SK-N-SH treated with all-trans-retinoic acid at 6 μM for 48 hours (cell line): ENCODE measurements at regions not wholly inside any gene's neighbourhood (a gene's known extent, or its start where the extent isn't known, plus 50 kb on each side); places are given as distances from the start of the nearest gene placed in this dataset.

Experiments used
- ARNTL ChIP-seq: fragments of 450-650 bp; formaldehyde crosslinking; IDR thresholded peaks from 2 replicates; pipeline ENCODE4 v1.5.0; 2020; ENCODE audit warnings: low read depth, mild to moderate bottlenecking, moderate library complexity, borderline replicate concordance
- BACH2 ChIP-seq: fragments of 250-450 bp; sonication (Bioruptor Pico); IDR thresholded peaks from 2 replicates; pipeline ENCODE4 v1.9.0; 2021; ENCODE audit warnings: mild to moderate bottlenecking, borderline replicate concordance
- CREB5 ChIP-seq: fragments of 250-450 bp; sonication (Bioruptor Pico); IDR thresholded peaks from 2 replicates; pipeline ENCODE4 v1.5.1; 2020; ENCODE audit warnings: low read depth, mild to moderate bottlenecking, moderate library complexity
- PATZ1 ChIP-seq: fragments of 250-450 bp; sonication (Bioruptor Pico); IDR thresholded peaks from 2 replicates; pipeline ENCODE4 v1.8.0; 2020; ENCODE audit warnings: mild to moderate bottlenecking, moderate library complexity, borderline replicate concordance
- SNAI2 ChIP-seq: fragments of 250-450 bp; sonication (Bioruptor Pico); IDR thresholded peaks from 2 replicates; pipeline ENCODE4 v1.5.0; 2020; ENCODE audit warnings: mild to moderate bottlenecking, moderate library complexity
- TCF4 ChIP-seq: fragments of 250-450 bp; sonication (Bioruptor Pico); IDR thresholded peaks from 2 replicates; pipeline ENCODE4 v1.8.0; 2021; ENCODE audit warnings: mild to moderate bottlenecking, moderate library complexity, borderline replicate concordance
- TSHZ2 ChIP-seq: fragments of 250-450 bp; sonication (Bioruptor Pico); IDR thresholded peaks from 2 replicates; pipeline ENCODE4 v1.5.0; 2020; ENCODE audit warnings: mild to moderate bottlenecking, moderate library complexity
- ZC3H10 ChIP-seq: fragments of 250-450 bp; sonication (Bioruptor Pico); IDR thresholded peaks from 2 replicates; pipeline ENCODE4 v1.5.1; 2021; ENCODE audit warnings: mild to moderate bottlenecking, moderate library complexity
- ZFP3 ChIP-seq: fragments of 250-450 bp; sonication (Bioruptor Pico); IDR thresholded peaks from 2 replicates; pipeline ENCODE4 v1.5.0; 2020; ENCODE audit warnings: mild to moderate bottlenecking, moderate library complexity
- ZFP30 ChIP-seq: fragments of 450-650 bp; formaldehyde crosslinking; IDR thresholded peaks from 2 replicates; pipeline ENCODE4 v1.5.0; 2022; ENCODE audit warnings: mild to moderate bottlenecking, moderate library complexity
- ZNF8 ChIP-seq: fragments of 450-650 bp; formaldehyde crosslinking; IDR thresholded peaks from 2 replicates; pipeline ENCODE4 v1.5.0; 2020; ENCODE audit warnings: mild to moderate bottlenecking, moderate library complexity

- TF ChIP-seq PATZ1 (CRISPR knock-in tag) (no peak), TCF4 (CRISPR knock-in tag) (no peak), ARNTL (CRISPR knock-in tag) (no peak), ZFP3 (CRISPR knock-in tag) (no peak), CREB5 (CRISPR knock-in tag) (no peak), ZNF8 (CRISPR knock-in tag) (no peak), TSHZ2 (CRISPR knock-in tag) (no peak), ZFP30 (CRISPR knock-in tag) (no peak), BACH2 (CRISPR knock-in tag) (no peak), ZC3H10 (no peak), SNAI2 (no peak)
Observed at GRCh38 chr10:111137007-111137406, 60.2 kb downstream of the ADRA2A start.
